ENCODE measurements at regions not wholly inside any gene's neighbourhood (a gene's known extent, or its start where the extent isn't known, plus 50 kb on each side); places are given as distances from the start of the nearest gene placed in this dataset.

DNA sequence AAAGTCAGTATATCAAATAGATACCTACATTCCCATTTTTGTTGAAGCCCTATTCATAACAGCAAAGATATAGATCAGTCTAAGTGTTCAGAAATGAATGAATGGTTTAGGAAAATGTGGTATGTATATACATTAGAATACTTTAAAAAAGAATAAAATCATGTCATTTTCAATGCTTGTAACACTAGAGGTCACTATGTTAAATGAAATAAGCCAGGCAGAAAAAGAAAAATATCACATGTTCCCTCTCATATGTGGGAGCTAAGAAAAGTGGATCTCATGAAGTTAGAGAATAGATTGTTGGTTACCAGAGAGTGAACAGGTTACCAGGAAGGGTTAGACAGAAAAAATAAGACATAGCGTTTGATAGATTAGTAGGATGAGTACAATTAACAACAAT lies 1111.0 kb upstream of the SLC39A10 start:
- TF ChIP-seq ELF4 (CRISPR knock-in tag; IDR thresholded peaks at IDR 0.05; ENCODE audit: low read depth), result no peak
- TF ChIP-seq, protein P1, sequence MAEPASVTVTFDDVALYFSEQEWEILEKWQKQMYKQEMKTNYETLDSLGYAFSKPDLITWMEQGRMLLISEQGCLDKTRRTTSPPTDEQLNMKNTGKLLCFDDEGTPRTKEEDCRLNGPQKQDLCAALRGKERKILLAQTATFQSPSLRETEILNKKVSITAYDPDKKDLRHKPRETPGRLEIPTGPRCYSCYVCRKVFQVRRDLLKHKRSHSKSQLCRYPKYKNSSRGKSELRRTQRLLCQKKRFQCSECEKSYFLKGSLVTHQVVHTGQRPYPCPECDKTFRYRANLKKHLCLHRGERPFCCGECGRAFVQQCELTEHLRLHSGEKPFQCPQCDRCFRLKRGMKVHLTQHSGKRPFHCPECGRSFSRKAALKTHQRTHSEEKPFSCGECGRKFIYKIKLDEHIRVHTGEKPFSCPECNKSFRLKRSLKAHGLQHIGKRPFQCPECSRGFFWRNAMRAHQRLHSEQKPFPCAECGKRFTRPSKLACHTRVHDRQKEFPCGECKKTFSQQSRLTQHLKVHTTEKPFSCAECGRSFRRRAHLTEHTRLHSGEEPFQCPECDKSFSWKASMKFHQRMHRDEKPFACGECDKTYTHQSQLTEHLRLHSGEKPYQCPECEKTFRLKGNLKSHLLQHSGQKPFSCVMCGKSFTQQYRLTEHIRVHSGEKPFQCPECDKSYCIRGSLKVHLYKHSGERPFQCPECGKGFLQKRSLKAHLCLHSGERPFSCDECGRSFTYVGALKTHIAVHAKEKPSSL (CRISPR knock-in tag; conservative IDR thresholded peaks at IDR 0.05), result no peak
- TF ChIP-seq, protein P2, sequence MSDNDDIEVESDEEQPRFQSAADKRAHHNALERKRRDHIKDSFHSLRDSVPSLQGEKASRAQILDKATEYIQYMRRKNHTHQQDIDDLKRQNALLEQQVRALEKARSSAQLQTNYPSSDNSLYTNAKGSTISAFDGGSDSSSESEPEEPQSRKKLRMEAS (CRISPR knock-in tag; IDR thresholded peaks at IDR 0.05), result no peak

All from WTC11 (cell line).